ENCODE measurements at regions not wholly inside any gene's neighbourhood (a gene's known extent, or its start where the extent isn't known, plus 50 kb on each side); places are given as distances from the start of the nearest gene placed in this dataset.

DNA sequence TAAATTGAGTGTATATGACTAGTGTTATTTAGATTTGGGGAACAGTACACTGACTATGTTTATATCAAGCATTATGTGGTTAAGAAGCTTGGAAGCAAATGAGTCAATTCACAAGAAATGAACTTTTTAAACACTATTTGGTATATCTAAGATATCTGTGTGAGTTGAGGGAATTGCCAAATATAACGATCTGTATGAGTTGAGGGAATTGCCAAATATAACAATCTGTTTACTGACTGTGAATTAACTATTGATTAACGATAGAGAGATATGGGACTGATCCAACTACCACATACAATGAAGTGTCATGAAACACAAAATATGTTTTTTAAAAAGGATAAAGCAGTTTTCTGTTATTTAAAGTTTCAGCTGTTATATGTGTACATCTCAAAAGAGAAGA lies 301.4 kb downstream of the TENT4A start:
- no peak for DNase-seq (ENCODE audit: low read depth in 3 of 3)

DNA sequence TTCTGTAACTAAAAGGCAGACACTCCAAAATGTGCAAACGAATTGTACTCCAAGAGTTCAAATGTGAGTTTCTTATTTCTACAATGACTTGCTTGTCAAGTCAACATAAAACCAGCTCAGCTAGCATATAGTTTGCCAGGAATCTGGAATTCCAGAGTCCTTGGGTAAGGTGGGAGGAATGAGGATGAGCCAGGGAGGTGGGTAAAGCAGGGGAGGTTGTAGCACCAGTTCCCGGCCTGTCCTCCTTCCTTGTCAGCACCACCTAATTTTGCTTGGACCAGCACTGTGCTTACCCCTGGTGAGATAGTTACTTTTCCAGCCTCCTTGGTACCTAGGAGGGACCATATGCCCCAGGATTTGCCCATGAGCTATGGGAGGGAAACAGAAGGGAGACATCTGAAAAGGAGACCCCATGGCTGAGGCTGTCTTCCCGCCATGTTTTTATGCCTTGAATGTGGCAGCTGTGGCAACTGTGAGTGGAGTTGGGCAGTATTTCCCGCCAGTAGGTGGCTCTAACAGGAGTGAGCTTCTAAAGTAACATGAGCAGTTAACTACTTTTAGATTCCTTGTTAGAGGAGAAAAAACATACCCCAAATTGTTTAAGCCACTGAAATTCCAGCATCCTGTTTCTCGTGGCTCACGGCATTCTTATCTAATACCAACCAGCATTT lies 302.5 kb downstream of the TENT4A start:
- DNase-seq (ENCODE audit: low read depth in 3 of 3), result no peak

DNA sequence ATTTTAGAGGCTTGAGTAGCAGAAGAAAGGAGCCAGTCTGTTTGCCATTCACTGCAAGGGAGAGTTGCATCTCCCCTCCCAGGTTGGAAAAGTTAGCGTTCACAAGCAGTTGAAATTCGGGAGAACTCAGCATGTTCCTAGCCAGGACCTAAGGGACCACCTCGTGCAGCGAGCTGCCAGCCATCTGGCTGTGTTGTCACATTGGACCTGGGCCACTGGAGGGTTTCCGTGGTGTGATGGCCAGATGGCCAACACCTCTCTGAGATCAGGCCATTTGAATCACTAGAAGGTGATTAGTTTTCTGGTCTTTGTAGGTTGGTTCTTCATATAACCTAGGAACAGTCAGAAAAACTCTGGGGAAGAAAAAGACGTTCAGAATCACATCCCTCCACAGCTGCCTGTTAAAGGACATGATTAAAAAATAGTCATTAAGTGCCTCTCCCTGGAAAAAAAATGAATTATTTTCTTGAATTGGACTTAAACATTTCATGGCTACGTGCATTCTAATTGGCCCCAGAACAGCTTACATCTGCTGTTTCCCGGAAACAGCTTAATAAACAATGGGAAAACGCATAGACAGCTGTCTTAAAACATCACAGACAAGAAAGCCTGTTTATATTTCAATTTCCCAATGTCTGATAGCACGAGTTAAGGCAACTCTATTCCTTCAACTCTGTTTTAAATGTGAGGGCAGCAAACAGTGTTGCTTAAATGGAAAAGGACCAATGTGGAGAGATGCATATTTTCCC lies 303.9 kb downstream of the TENT4A start:
- no peak for DNase-seq (ENCODE audit: low read depth in 3 of 3)

DNA sequence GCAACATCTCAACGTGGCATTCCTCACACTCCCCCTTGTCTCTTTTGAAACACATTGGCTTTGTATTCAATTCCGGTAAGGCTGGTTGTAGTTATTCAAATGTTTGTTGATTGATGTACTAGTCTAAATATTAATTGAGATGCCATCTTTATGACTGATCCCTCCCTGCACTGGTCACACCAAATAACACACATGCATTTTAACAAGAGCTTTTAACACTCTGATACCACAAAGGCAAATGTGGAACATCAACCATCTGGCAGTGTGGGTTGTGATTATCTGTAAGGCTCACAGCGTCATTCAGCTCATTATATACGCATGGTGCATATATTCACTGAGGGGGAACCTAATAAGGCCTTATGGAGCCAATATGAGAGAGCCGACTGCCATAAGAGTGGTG lies 305.0 kb downstream of the TENT4A start:
- no peak for DNase-seq (ENCODE audit: low read depth in 3 of 3)

DNA sequence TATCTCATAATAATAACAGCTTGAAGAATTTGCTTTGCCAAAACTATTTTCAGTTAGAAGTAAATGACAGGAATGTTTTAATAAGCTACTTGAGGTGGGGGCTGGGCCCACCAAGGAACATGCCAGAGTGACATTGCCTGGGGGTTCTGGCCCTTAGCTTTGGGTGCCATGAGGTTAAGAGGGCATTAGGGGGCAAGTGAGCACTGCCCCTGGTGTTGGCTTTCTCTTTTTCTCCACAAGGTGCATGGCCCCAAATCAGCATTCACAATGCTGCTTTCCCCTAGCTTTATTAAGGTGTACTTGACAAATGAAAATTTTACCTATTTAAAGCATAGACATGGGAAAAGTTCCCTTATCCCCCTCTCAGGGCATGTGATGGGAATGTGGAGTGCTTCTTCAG lies 305.4 kb downstream of the TENT4A start:
- DNase-seq (ENCODE audit: low read depth in 3 of 3), result no peak

DNA sequence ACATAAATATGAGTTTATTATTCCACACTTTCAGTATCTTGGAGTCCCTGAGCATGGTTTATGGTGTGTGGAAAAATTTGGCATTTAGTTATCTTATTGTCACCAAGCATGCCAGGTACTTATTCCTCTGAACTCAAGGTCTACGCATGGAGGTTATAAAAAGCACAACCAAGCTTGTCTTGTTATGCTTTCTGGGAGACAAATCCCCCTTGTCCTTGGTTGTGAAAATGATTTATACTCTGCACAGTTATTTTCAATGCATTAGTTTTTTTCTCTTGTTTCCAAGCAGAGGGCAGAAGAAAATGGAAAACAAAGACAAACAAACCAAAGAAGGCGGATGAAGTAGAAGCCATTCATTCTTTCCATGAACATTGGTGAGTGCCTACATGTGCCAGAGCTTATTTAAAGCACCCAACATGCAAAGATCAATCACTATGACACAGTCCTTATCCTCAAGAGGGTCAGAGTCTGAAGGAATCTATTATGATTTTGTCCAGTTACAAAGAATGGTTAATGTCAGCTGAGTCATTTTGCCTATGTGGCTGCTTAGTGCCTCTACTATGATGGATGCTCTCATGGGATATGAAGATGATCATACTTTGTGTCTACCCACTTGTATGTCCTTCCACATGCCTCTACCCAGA lies 323.1 kb downstream of the TENT4A start:
- DNase-seq (ENCODE audit: low read depth in 3 of 3), result no peak

DNA sequence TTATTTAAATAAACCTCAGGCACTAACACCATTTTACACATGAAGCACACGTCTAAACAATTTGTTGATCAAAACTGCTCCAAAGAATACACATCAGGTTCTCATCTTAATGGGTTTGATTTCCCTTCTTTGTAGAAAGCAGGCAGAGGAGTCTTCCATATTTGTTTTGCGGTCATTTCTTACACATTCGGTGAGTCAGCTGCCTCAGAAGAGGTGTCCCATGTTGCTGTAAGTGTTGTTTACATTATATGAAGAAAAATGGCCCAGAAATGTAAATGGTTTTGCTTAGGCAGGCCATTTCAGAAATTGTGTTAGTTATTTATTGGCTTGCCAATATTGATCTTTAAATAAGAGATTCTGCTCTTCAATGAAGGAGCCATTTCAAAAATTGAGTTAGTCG lies 325.8 kb downstream of the TENT4A start:
- no peak for DNase-seq (ENCODE audit: low read depth in 3 of 3)

DNA sequence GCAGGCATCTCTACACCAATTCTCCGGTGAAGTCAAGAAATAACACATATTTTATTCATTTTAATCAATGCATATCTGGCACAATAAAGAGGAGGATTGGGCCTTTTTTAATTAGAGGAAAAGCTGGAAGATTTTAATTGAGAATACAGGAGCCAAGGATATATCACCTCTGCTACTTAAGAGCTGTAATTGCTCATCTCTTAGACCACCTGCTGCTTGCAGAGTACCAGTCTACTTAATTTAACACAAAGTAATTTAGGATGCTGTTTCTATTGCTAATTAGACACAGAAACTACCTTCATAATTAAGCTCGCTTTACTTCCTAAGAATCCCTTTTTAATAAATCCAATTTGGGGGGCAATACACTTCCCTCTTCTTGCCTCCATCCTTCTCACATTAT lies 326.9 kb downstream of the TENT4A start:
- DNase-seq (ENCODE audit: low read depth in 3 of 3), result no peak

DNA sequence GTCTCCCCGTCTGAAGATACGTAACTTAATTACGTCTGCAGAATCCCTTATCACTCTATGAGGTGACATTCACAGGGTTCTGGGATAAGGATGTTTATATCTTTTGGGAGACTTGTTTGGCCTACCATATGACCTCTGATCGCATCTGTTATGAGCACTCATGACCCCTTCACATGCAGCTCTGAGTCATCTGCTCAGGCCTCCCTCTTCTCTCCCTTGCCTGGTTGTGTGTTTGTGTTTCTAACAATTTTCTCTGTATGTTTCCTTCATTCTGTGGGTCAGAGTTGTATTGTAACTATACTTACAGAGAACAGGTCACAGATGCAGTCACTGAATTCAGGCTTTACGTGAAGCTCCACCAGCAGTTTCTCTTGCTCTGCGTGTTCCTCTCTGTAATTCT lies 330.6 kb downstream of the TENT4A start:
- DNase-seq (ENCODE audit: low read depth in 3 of 3), result no peak

DNA sequence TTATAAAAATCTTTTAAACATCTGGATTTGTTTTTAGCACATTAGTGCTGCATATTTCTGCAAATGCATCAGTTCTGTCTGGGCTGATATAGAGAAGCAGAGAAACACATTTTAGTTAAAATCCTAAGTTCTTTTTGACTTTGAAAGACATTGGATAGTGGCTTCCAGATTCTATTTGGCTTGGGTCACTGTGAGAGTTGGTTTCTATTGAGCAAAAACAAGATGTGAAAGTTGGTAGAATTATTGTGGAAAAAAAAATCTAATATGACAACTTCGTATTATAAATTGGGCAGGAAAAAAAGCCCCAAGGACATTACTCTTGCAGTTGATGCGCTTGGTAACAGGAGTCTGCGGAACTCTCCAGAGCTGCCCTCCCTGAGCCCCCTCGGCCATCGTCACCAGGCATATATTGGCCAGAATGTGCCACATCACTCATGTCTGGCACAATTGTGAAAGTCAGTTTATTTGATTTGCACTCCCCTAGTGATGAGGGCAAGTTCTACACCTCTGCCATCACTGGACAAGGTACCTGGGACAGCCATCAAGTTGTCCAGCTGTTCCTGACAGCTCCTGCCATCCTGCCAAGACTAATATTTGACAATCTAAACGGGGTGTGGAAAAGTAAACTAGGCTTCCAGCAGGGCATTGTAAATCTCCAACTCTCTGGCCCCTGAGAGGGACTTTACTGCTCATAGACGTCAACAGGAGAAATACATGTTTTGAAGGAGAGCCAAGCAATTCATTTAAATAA lies 334.5 kb downstream of the TENT4A start:
- no peak for DNase-seq (ENCODE audit: low read depth in 3 of 3)

DNA sequence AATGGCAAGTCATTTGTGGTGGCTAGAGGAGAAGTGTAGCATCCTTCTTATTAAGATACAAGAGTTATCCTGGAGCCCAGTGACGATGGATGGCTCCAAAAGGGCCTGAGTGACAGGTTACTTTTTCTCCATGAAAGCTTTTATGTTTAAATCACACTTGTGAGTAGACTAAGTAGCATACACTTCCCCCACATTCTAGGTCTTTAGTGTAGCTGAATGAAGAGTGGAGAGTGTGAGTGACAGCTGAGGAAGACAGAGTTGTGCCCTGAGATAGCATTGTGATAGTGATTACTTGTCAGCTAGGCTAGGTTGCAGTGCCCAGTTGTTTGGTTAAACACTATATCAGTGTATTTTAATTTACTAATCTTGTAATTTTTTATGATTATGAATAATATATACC lies 337.8 kb downstream of the TENT4A start:
- DNase-seq (ENCODE audit: low read depth in 3 of 3), result no peak

DNA sequence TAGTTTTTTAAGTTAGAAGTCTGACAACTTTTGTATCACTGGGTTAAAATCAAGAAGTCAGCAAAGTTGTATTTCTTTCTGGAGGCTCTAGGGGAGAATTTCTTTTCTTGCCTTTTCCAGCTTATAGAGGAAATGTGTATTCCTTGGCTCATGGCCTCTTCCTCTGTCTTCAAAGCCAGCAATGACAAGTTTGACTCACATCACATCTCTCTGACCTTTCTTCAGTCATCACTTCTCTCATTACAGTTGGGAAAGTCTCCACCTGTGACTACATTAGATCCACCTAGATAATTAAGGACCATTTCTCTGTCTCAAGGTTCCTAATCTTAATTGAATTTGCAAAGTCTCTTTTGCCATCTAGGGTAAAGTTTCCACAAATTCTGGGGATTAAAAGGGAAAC lies 339.9 kb downstream of the TENT4A start:
- DNase-seq (ENCODE audit: low read depth in 3 of 3), result no peak

DNA sequence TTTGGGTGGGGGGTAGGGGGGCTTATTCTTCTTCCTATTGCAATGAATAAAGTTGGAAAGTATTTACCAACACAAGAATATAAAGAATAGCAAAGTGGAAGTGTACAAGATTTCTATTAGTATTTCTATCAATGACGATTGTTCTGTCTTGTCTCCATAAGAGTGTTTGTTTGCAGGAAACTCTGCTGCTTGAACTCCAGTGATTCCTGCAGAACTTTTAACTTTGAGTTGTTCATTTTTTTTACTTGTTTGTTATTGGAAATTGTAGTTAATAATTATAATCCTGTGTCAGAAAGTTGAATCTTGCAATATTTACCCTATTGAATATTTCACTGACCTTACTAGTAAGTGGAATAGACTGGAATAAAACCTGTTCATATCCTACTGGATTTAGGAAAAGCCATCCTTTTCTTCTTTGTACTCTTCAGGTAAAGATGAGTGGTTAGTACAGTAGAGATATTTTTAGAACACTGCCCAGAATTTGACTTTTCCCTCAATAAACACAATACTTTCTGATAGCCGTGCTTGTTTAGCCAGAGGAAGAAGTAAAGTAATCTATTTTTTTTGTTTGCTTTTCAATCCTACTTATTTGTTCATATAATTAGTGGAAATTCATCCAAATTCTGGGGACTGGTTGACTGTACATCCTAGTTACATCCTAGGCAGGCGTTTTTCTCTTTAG lies 340.4 kb downstream of the TENT4A start:
- no peak for DNase-seq (ENCODE audit: low read depth in 3 of 3)

DNA sequence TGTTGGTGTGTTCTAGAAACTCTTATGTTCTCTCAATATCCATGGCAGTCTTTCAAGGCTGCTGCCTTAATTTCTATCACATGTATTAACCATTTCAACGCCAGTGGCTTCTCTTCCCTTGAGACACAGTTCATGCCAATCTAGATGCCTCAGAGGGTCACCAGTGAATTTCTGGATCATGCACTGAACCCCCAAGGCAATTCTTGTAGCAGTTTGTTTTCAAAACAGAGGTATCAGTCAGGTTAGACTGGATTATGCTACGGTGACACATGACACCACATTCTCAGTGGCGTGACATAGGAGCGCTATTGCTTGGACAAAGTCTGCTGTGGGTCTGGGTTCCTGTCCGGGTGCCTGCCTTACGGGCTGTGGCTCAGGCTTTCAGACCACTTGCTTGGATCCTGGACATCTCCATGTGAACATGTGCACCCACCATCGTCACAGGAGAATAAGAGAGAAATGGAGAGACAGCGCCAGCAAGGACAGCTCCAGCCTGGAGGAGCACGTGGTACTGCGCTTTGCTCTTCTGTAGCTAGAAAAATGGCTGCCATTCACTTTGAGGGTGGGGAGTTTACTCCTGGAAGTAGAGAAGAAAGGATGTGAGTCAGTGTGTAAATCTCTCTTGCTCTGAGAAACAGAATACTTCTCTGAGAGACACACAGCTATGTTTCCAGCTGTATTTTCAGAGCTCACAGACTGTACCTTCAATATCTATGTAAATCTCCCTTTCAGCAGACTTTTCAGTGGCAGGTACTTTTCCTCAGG lies 329.3 kb upstream of the ADCY2 start:
- DNase-seq (ENCODE audit: low read depth in 3 of 3), result no peak

DNA sequence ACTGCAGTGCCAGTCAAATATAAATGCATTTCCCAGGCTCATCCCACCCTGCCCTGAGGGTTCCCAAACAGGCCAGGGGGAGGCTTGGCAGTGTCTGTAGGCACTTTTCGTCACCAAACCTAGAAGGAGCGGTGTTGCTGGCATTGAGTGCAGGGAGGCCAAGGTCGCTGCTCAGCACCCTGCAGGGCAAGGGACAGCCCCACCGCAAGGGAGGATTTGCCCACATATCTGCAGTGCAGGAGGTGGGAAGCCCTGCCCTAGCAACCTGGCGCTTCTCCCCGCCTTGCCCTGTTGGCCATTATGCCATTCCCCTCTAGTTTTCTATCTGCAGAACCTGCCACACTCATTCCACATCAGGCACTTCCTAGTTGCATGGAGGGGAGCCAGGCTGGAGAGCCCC lies 327.8 kb upstream of the ADCY2 start:
- DNase-seq (ENCODE audit: low read depth in 3 of 3), result no peak

DNA sequence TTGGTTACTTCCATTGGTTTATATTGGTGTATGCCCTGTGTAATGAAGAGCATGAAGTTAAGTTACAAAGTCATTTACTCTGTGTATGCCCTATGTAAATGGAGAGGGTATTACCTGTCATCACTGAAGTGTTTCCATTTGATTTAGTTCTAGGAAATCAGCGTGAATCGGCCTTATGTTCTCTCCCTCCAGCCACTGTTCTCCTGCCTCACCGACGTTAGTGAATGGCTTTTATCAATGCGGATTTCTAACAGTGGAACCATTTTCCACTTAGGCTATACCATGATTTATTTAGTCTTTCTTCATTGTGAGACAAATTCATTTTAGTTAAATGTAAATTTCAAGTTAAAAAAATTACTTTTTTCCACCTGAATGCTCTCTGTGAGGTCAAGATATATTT lies 327.0 kb upstream of the ADCY2 start:
- DNase-seq (ENCODE audit: low read depth in 3 of 3), result no peak

DNA sequence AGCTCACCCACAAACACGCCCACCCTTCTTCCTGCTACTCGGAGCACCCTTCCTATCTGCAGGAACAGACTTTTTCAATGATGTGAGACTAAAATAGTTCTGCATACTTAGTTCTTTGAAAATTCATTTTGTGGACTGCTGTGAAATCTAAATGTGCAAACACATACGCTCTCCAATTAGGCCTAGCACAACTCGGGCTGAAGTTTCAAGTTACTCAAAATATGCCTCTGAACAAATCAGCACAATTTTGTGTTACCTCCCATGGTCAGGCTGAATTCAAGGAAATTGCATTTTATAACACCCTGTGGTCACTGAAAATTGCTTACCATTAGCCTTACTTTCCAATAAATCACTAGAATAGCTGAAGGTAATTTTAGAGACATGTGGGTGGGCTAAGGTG lies 323.8 kb upstream of the ADCY2 start:
- DNase-seq (ENCODE audit: low read depth in 3 of 3), result no peak

DNA sequence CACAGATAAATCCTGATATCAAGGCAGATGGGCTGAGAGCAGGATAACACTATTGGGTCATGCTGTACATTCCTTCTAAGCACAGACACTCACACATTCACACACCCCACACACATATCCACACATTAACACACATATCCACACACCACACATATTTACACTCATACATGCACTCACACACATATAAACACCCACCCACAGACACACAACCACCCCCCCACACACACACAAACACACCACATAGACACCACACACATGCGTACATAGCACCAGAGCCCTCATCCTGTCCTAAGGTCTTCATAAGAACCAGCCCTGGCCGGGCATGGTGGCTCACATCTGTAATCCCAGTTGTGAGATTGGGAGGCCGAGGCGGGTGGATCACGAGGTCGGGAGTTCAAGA lies 322.3 kb upstream of the ADCY2 start:
- DNase-seq (ENCODE audit: low read depth in 3 of 3), result no peak

DNA sequence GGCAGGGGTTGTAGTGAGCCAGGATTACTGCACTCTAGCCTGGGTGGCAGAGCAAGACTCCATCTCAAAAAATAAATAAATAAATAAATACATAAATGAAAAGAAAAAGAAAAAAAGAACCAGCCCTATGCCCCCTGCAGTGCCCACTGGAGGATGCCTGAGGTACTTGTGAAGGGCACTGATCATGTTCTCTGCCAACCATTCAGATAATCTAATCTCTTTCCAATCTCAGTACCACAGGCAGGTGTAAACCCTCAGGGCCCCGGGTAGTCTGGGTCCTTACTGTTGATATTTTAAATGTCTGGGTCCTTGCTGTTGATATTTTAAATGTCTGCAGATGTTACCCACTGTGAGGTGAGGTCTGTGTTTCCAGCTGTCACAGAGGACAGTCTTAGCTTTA lies 321.8 kb upstream of the ADCY2 start:
- DNase-seq (ENCODE audit: low read depth in 3 of 3), result no peak

DNA sequence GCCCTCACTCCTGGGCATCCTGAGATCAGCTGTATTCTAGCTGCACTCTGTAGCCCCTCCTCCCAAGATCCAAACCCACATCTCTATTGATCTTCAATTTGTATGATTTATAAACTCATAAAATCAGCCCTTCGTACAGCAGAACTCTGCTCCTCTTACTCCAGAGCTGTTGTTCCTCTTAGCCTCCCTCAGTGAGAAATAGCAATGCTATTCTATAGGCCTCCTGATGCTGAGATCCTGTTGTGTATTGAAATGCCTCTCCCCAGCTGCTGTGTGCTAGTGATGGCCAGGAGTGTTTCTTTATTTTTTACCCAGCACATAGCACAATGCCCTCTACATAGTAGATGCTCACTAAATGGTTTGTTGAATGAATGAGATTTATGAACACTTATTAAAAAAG lies 320.5 kb upstream of the ADCY2 start:
- no peak for DNase-seq (ENCODE audit: low read depth in 3 of 3)

DNA sequence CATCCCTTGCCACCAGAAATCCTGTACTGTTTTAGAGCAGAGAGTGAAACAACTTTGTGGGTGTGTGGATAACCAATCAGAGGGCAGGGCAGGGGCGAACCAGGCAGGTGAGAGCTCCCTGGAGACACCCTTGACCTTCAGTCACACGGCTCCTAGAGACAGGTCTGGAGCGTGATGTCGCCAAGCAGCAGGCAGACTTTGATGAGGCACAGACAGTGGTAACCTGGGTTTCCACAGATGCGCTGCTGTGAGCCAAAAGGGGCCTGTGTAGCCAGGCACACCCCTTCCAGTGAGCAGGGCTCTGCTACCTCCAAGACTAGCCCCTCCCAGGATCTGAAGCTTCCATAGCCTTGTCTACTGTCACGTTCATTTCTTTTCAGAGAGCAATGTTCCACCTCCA lies 317.8 kb upstream of the ADCY2 start:
- DNase-seq (ENCODE audit: low read depth in 3 of 3), result no peak
